DND-41 (cell line): ENCODE measurements at regions not wholly inside any gene's neighbourhood (a gene's known extent, or its start where the extent isn't known, plus 50 kb on each side); places are given as distances from the start of the nearest gene placed in this dataset.
"Not testable (repeated sequence)": the region's sequence is repeated elsewhere in the genome, so short reads cannot be mapped to it uniquely, and the experiment has no call there.

Source experiments
- ATAC-seq: fragments of 200-7000 bp; cut with Tn5 transposase; 3 replicates; pipeline ENCODE4 v1.9.1; 2021; ENCODE audit warnings: low read depth; ENCODE audit not compliant: insufficient read depth
- DNase-seq: peaks from one replicate; pipeline ENCODE4 v3.0.0-alpha.2; 2020
- H2AFZ ChIP-seq: 2 replicates; pipeline ENCODE4 v1.6.0; 2012; ENCODE audit warnings: low read depth, low read length
- H3K27ac ChIP-seq: 2 replicates; pipeline ENCODE4 v1.5.1; 2012; ENCODE audit warnings: low read length, inconsistent platforms
- H3K27me3 ChIP-seq: fragments of 200-600 bp; sonication (generic); 2 replicates; pipeline ENCODE4 v1.6.0; 2012; ENCODE audit warnings: low read length, mild to moderate bottlenecking, inconsistent platforms; ENCODE audit not compliant: insufficient read depth, poor library complexity
- H3K36me3 ChIP-seq: 2 replicates; pipeline ENCODE4 v1.5.1; 2012; ENCODE audit warnings: low read length, inconsistent platforms; ENCODE audit not compliant: insufficient read depth
- H3K4me1 ChIP-seq: 2 replicates; pipeline ENCODE4 v1.5.1; 2012; ENCODE audit warnings: mild to moderate bottlenecking, low read length; ENCODE audit not compliant: insufficient read depth
- H3K4me2 ChIP-seq: 2 replicates; pipeline ENCODE4 v1.6.0; 2012; ENCODE audit warnings: mild to moderate bottlenecking, moderate library complexity, low read length, inconsistent platforms; ENCODE audit not compliant: insufficient read depth
- H3K4me3 ChIP-seq, 2 experiments: fragments of 200-600 bp in 1 of 2; shearing (Covaris generic) in 1 of 2; 2 replicates each; pipeline ENCODE4 v1.5.1; 2012 to 2016; ENCODE audit warnings: inconsistent platforms in 2 of 2, low read length in 2 of 2, mild to moderate bottlenecking in 2 of 2, low read depth in 1 of 2, moderate library complexity in 1 of 2
- H3K79me2 ChIP-seq: 2 replicates; pipeline ENCODE4 v1.6.0; 2012; ENCODE audit warnings: low read length, inconsistent platforms; ENCODE audit not compliant: insufficient read depth
- H3K9ac ChIP-seq: 2 replicates; pipeline ENCODE4 v1.6.0; 2012; ENCODE audit warnings: low read depth, mild to moderate bottlenecking, inconsistent platforms, low read length, moderate library complexity
- H3K9me3 ChIP-seq: 2 replicates; pipeline ENCODE4 v1.5.1; 2012; ENCODE audit warnings: low read length, moderate library complexity, mild to moderate bottlenecking, inconsistent platforms; ENCODE audit not compliant: insufficient read depth, severe bottlenecking
- H4K20me1 ChIP-seq: 2 replicates; pipeline ENCODE4 v1.6.0; 2012; ENCODE audit warnings: low read length; ENCODE audit not compliant: insufficient read depth
- EZH2 ChIP-seq: IDR thresholded peaks from 3 replicates; pipeline ENCODE4 v1.6.1; 2012; ENCODE audit warnings: borderline replicate concordance, low read depth, mild to moderate bottlenecking, moderate library complexity, low read length, inconsistent platforms; ENCODE audit not compliant: severe bottlenecking
- TF ChIP-seq, protein P1 (sequence below): IDR thresholded peaks from 2 replicates; pipeline ENCODE4 v1.5.1; 2012; ENCODE audit warnings: borderline replicate concordance, low read length, moderate library complexity, mild to moderate bottlenecking; ENCODE audit not compliant: poor library complexity, severe bottlenecking; ENCODE audit errors: extremely low read depth

DNA sequence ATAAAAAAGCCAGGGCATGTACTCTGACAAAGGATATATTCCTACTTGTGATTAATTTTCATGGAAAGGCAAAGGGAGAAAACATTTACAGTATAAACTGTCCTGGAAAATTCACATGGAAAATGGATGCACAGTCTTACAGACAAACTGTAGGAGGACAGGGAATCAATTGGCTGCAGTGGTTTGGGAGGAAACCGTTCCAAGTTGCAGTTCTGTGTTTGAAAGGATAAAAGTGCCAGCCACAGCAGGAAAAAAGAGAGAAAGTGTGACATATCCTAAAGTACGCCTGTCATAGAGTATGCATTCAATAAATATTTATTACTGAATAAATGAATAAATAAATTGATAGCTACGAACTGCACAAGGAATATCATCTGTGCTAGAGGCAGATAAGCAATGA lies 462.9 kb downstream of the RAB38 start:
- Histone ChIP-seq H3K9me3 (no peaks in the 10 kb centered on the region), H3K4me1 (no peaks in the 10 kb centered on the region), H4K20me1 (no peaks in the 10 kb centered on the region), H3K9ac (no peak overlapping the region), H3K36me3 (no peaks in the 10 kb centered on the region), H3K4me2 (no peak overlapping the region), H3K27me3 (no peaks in the 10 kb centered on the region), H3K4me3 (no peak overlapping the region), H3K79me2 (no peaks in the 10 kb centered on the region), H2AFZ (no peak overlapping the region), H3K27ac (no peak overlapping the region)
- no peak for DNase-seq
- no peak for ATAC-seq
- TF ChIP-seq EZH2, result no peak
- TF ChIP-seq, protein P1, sequence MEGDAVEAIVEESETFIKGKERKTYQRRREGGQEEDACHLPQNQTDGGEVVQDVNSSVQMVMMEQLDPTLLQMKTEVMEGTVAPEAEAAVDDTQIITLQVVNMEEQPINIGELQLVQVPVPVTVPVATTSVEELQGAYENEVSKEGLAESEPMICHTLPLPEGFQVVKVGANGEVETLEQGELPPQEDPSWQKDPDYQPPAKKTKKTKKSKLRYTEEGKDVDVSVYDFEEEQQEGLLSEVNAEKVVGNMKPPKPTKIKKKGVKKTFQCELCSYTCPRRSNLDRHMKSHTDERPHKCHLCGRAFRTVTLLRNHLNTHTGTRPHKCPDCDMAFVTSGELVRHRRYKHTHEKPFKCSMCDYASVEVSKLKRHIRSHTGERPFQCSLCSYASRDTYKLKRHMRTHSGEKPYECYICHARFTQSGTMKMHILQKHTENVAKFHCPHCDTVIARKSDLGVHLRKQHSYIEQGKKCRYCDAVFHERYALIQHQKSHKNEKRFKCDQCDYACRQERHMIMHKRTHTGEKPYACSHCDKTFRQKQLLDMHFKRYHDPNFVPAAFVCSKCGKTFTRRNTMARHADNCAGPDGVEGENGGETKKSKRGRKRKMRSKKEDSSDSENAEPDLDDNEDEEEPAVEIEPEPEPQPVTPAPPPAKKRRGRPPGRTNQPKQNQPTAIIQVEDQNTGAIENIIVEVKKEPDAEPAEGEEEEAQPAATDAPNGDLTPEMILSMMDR, result no peak

DNA sequence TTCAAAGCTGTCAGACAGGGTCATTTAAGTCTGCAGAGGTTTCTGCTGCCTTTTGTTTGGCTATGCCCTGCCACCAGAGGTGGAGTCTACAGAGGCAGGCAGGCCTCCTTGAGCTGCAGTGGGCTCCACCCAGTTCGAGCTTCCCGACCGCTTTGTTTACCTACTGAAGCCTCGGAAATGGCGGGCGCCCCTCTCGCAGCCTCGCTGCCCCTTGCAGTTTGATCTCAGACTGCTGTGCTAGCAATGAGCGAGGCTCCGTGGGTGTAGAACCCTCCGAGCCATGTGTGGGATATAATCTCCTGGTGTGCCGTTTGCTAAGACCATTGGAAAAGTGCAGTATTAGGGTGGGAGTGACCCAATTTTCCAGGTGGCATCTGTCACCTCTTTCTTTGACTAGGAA lies 471.7 kb downstream of the RAB38 start:
- not testable (repeated sequence) for H3K27ac ChIP-seq, H3K9ac ChIP-seq, H4K20me1 ChIP-seq, H3K4me2 ChIP-seq, H3K79me2 ChIP-seq, H3K36me3 ChIP-seq, H3K9me3 ChIP-seq, ATAC-seq, DNase-seq, H3K4me3 ChIP-seq, H3K27me3 ChIP-seq, H3K4me1 ChIP-seq, H2AFZ ChIP-seq

DNA sequence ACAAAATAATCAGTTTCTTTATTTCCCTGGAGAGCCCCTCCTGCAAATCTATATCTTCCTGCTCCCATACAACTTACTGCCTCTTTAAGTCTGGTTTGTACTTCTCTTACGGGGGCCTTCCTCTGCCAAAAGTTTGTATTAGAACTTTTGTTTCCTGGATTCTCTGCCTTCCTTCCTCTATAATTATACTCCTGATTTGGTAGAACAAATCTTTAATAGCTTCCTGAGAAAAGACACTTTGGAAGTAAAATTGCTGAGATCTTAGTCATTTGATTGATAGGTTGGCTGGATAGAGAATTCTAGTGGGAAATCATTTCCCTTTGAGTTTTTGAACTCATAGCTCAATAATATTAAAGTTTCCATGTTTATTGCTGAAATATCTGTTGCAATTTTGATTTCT lies 499.2 kb downstream of the RAB38 start:
- Histone ChIP-seq H2AFZ (no peak overlapping the region), H3K27ac (no peak overlapping the region), H3K27me3 (no peaks in the 10 kb centered on the region), H3K9me3 (no peaks in the 10 kb centered on the region), H3K4me1 (no peaks in the 10 kb centered on the region), H3K4me2 (no peak overlapping the region), H3K4me3 (no peak overlapping the region), H3K9ac (no peak overlapping the region), H3K79me2 (no peaks in the 10 kb centered on the region), H3K36me3 (no peaks in the 10 kb centered on the region), H4K20me1 (no peaks in the 10 kb centered on the region)
- no peak for TF ChIP-seq EZH2
- TF ChIP-seq, protein P1, result no peak
- ATAC-seq (no peak), DNase-seq (no peak)

DNA sequence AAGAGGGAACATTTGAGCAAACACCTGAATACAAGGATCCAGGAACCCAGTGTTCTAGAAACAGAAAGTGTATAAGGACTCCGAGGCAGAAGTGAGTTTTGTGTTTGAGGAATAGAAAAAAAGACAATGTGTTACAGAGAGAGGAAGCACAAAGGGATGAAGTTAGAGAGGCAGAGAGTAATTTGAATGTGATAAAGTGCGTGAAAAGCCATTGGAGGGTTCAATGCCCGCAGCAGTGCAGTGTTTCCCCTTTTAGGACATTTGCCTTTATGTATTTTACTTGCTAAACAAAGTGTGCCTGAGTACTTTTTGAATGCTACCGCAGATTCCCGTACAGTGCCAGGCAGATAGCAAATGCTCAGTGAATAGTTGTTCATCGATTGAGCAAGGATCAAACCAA lies 508.5 kb downstream of the RAB38 start:
- Histone ChIP-seq H3K4me3 (no peak overlapping the region), H3K9ac (no peak overlapping the region), H3K27ac (no peak overlapping the region), H3K4me1 (no peaks in the 10 kb centered on the region), H2AFZ (no peak overlapping the region), H3K36me3 (no peaks in the 10 kb centered on the region), H3K9me3 (no peaks in the 10 kb centered on the region), H3K79me2 (no peaks in the 10 kb centered on the region), H3K27me3 (no peaks in the 10 kb centered on the region), H4K20me1 (no peaks in the 10 kb centered on the region), H3K4me2 (no peak overlapping the region)
- TF ChIP-seq, protein P1, result no peak
- no peak for ATAC-seq
- no peak for DNase-seq
